Erythroblast (primary cell): ENCODE measurements at regions not wholly inside any gene's neighbourhood (a gene's known extent, or its start where the extent isn't known, plus 50 kb on each side); places are given as distances from the start of the nearest gene placed in this dataset.

Source experiments
- DNase-seq, 2 experiments: peaks; one replicate each; lab custom pipeline; 2025; lab: John Stamatoyannopoulos, UW
- GATA1 ChIP-seq: IDR thresholded peaks from 2 replicates; pipeline ENCODE4 v1.6.1; 2011; ENCODE audit warnings: low read depth, mild to moderate bottlenecking, control low read depth, low read length, moderate library complexity
- POLR2A ChIP-seq: IDR thresholded peaks from 2 replicates; pipeline ENCODE4 v1.6.1; 2011; ENCODE audit warnings: mild to moderate bottlenecking, low read length

GRCh38 chr4:14188214-14188613 is 560.7 kb upstream of the BOD1L1 start:
- no peak for DNase-seq
- TF ChIP-seq GATA1, result no peak
- TF ChIP-seq POLR2A, result no peak

DNA sequence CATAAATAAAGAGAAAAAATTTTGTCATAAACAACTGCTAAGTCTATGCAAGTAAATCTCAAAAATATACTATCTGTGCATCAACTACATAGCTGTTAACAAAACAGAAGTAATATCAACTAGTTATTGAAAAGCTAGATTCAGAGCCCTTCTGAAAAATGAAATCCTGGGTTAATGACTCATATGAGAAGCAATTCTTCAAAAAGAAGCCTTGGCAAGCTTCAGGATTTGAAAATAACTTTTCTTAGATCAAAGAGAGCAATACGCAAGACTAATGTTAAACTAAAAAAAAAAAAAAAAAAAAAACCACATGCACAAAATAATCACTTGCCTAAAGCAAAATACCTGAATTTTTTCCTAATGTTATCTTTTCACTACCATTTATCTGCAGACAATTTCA is 566.1 kb upstream of the BOD1L1 start:
- TF ChIP-seq GATA1, result no peak
- TF ChIP-seq POLR2A, result no peak
- DNase-seq, result no peak

DNA sequence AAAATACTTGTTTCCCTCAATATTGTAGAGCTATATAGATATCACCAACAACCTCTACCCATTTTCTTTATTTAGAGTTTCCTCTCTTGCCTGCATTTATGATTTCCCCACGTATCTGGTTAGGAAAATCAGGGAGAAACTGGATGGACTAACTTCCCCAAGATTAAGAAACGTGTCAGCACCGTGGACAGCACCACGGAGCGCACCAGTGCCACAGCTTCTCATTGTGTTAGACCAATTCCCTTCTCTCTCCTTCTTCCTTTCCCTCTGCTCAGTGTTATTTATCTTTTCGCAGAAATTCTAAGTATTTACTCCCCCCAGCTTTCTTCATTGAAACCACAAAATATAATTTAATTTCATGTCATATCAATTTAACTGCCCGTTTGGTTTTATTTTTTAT is 568.6 kb upstream of the BOD1L1 start:
- peak in 1 of 2 experiments; percentile 3 for DNase-seq
- TF ChIP-seq GATA1 (no peak), POLR2A (no peak)

DNA sequence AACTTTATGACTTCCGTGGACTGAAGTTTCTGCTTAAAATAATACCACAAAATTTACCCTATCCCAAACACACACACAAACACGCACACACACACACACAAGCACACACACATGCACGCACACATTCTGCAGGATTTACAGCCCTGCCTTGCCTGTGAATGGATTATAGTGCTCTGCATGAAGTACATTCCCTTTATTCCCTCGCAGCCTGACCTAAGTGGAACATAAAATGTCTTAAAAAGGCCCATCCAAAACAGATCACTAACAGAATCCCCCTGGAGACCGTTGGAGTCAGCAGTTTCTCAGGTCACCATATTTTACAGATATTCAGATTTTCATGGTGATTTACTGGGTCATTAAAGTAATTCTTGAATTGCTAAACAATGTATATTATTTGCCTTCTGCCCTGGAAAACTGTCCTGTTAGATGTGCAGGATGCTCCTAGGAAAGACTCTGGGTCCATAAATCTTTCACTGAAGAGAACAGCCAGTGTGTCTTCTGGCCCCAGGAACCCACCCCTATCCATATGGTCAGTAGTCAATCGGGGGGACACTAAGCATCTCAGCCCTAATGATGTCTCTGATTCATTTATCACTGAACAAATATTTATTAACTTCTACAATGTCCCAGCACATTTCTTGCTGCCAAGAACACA is 587.7 kb upstream of the BOD1L1 start:
- DNase-seq, result no peak
- TF ChIP-seq POLR2A (no peak), GATA1 (no peak)

DNA sequence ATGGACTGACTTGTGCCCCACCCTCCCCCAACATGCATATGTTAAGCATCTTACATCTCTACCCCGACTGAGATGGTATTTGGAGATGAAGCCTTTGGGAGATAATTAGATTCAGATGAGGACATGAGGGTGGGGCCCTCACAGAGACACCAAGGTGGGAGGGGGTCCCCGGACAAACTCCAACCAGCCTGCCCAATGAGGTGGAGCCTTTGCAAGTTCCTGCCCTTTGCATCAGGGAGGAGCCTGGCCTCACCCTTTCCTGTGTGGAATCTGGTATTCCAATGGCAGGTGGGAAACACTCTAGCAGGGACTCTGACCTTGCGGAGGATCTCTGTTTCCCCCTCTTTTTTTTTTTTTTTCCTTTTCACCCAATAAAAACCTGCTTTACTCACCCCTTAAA is 589.9 kb upstream of the BOD1L1 start:
- TF ChIP-seq GATA1, result no peak
- no peak for TF ChIP-seq POLR2A
- no peak for DNase-seq

- TF ChIP-seq GATA1, result no peak
- TF ChIP-seq POLR2A, result no peak
- no peak for DNase-seq
Measured at GRCh38 chr4:14218641-14219040, 591.1 kb upstream of the BOD1L1 start.

GRCh38 chr4:14221176-14221575 is 593.7 kb upstream of the BOD1L1 start:
- no peak for DNase-seq

DNA sequence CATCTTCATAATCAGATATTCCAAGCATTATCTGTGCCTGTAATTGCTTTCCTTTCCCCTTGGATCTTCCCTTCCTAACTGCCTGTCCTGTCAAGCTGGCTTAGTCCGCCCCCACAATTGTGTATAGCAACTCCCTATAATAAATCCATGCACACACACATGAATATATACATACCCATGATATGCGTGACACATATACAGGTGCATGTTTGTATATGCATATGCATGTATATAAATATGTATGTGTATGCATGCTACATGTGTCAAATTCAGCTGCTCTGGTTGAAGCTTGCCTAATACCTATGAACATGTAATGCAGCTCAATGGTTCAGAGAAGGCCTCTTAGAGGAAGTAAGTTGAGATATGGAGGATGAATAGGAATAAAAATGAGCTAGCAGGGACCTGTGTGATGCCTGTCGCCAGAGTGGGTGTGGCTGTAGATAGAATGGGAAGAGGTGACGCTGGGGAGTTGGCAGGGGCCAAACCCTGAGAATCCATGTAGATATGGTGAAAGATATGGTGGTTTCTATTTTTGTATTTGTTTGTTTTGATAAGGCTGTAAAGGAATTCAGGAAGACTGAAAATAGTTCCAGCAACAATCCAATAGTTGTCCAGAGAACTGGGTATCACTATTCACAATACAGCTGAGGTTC is 595.0 kb upstream of the BOD1L1 start:
- no peak for DNase-seq
- TF ChIP-seq POLR2A (no peak), GATA1 (no peak)

More at GRCh38 chr4:14221176-14221575, 593.7 kb upstream of the BOD1L1 start:
- TF ChIP-seq POLR2A (no peak), GATA1 (no peak)

GRCh38 chr4:14223461-14223860 is 595.9 kb upstream of the BOD1L1 start:
- TF ChIP-seq POLR2A, result no peak
- TF ChIP-seq GATA1, result no peak

DNA sequence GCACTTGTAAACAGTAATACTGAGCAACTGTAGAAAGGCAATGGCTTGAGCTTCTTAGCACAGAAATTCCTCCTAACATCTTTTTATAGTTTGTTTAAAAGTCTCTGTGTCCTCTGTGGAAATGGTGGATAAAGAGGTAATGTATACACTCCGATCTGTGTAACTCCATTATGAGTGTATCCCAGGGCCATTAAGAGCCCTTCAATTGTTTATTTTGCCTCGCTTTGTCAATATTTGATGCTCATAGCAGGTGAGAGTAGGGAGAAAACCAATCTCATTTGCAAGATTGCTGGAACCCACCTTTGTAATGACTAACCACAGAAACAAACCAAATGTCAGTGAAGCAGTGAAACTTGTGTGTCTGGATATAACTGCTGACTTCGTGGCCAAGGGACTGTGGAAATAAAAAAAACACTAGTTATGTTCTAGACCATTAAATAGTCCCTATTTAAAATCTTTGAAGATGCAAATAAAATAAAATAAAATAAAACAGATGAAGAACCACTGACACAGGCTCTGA is 598.2 kb upstream of the BOD1L1 start:
- TF ChIP-seq GATA1, result no peak
- no peak for TF ChIP-seq POLR2A
- no peak for DNase-seq

More at GRCh38 chr4:14223461-14223860, 595.9 kb upstream of the BOD1L1 start:
- DNase-seq, result no peak

DNA sequence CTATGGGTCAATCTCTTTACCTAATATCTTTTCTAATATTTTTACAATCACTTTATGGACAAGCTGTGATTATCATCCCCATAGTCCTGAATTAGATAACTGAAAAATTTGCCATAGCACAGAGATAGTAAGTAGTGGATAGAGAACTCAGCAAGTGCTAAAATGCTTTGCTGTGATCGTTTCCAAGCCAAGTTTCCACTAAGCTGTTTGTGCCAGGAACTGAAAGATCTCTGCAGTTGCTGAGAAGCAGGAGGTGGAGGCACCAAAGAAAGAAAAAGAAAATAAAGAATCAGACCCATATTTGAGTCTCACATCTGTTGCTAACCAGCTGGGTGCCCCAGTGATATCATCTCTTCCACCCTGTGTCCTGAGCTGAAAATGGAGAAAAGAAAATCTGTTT is 605.6 kb upstream of the BOD1L1 start:
- no peak for DNase-seq
- TF ChIP-seq POLR2A (no peak), GATA1 (no peak)

DNA sequence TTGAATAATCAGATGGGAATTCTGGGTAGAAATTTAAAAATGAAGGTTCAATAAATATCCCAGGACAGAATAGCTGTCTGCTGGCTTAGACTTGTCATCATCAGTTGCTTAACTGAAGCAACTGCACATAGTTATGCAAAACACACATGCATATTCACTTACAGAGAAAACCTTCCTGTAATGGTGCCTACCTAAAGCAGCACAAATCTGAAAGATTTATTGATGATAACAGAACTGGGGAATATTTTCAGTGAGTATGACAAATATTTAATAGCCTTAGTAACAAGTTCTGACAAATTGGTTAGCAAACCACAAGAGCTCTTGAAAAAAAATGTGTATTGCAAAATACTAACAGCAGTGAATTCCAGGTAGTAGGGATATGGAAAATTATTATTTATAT is 606.8 kb upstream of the BOD1L1 start:
- DNase-seq, result no peak
- no peak for TF ChIP-seq GATA1
- no peak for TF ChIP-seq POLR2A

- no peak for DNase-seq
- TF ChIP-seq POLR2A (no peak), GATA1 (no peak)
Measured at GRCh38 chr4:14236359-14236758, 608.8 kb upstream of the BOD1L1 start.

DNA sequence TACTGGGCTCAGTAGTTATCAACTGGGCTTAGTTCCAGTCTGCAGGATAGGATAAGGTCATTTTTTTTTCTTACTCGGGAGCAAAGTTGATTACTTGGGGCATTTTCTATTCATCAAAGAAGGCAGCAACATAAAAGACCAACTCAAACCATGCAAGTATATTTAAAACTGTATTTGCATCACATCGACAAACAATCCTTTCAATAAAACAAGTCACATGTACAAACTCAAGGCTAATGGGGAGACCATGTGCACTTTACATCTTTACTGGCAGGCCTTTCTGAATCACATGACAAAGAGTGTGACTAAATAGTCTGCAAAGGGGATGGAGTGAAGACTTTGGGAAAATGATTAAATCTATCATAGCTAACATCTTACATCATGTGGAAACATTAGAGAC is 610.4 kb upstream of the BOD1L1 start:
- DNase-seq, result no peak
- TF ChIP-seq POLR2A (no peak), GATA1 (no peak)

- TF ChIP-seq GATA1 (no peak), POLR2A (no peak)
- no peak for DNase-seq
Measured at GRCh38 chr4:14241574-14241973, 614.0 kb upstream of the BOD1L1 start.

DNA sequence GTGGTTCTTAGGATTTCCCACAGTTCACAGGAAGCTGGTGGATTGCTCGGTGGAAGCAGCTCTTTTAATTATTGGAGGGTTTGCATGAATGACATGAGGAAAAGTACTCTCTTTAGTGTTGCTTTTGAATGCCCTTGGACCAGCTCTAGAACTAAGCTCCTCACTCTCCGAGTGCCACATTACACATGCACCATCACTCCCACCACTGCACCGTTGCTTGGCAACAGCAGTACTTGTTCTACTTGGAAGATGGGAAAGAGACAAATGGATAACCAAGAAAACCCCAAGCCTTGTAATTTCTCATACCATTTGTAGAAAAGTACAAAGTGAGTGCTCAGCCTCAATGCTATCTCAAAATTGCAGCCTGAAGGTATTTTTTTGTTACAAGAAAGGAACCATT is 620.2 kb upstream of the BOD1L1 start:
- DNase-seq, result no peak
- TF ChIP-seq POLR2A, result no peak
- TF ChIP-seq GATA1, result no peak

- no peak for DNase-seq
- TF ChIP-seq POLR2A (no peak), GATA1 (no peak)
Measured at GRCh38 chr4:14249226-14249625, 621.7 kb upstream of the BOD1L1 start.
